ENCODE measurements at regions not wholly inside any gene's neighbourhood (a gene's known extent, or its start where the extent isn't known, plus 50 kb on each side); places are given as distances from the start of the nearest gene placed in this dataset.
"Not testable (repeated sequence)": the region's sequence is repeated elsewhere in the genome, so short reads cannot be mapped to it uniquely, and the experiment has no call there.

DNA sequence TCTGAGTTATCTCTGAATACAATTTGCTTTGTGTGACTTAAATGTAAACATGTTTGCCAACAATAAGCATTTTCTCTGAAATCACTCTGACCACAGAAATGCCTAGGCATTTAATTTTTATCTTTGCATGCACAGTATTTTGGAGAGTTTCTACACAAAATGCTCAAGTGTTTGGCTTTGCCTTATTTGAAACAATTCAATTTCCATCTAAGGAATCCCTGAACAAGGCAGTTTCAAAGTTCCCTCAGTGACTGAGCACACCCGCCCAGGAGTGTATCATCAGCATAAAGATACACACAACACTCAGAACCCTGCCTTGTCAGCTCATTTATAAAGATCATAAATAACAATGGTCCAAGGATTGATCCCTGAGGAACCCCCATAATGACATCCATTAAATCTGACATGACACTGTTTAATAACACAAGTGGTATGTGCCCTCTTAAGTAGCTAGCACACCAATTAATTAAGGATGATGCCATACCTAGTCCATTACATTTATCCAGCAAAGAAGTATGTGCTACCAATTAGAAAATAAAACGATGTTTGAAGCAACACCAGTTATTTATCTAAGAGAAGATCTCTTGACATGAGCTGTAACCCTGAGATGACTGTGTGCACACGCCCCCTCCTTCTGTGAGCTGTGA lies 585.8 kb downstream of the ADGRL2 start:
- Mint-ChIP-seq H3K27ac (no peak overlapping the region), H3K9me3 (peaks cover 2% of the 10 kb centered on the region), H3K4me1 (ENCODE audit: low read depth) (no peaks in the 10 kb centered on the region), H3K27me3 (ENCODE audit: low read depth) (no peaks in the 10 kb centered on the region), H3K4me3 (no peak overlapping the region), H3K36me3 (ENCODE audit: low read depth) (no peaks in the 10 kb centered on the region)
- CTCF ChIA-PET = no interaction called here
- intact Hi-C loops (cut with micrococcal nuclease) = no loop called here
- DNase-seq = no peak

GRCh38 chr1:82384776-82385175 lies 584.0 kb downstream of the ADGRL2 start:
- Mint-ChIP-seq H3K36me3 (ENCODE audit: low read depth) (no peaks in the 10 kb centered on the region), H3K27ac (no peak overlapping the region), H3K27me3 (ENCODE audit: low read depth) (no peaks in the 10 kb centered on the region), H3K9me3 (peaks cover 2% of the 10 kb centered on the region), H3K4me3 (no peak overlapping the region), H3K4me1 (ENCODE audit: low read depth) (no peaks in the 10 kb centered on the region)
- intact Hi-C loops (cut with micrococcal nuclease) = no loop called here
- CTCF ChIA-PET = no interaction called here
- no peak for DNase-seq

- Mint-ChIP-seq H3K27ac (no peak overlapping the region), H3K4me1 (ENCODE audit: low read depth) (no peaks in the 10 kb centered on the region), H3K36me3 (ENCODE audit: low read depth) (no peaks in the 10 kb centered on the region), H3K4me3 (no peak overlapping the region), H3K27me3 (ENCODE audit: low read depth) (peaks cover 2% of the 10 kb centered on the region), H3K9me3 (peaks cover 2% of the 10 kb centered on the region)
- CTCF ChIA-PET = interaction anchor here (0.7 kb wide), 1 partner anchor 287 kb away, joined by 4 read pairs; no protein-coding TSS in a partner anchor
- DNase-seq = no peak
- intact Hi-C loops (cut with micrococcal nuclease) = no loop called here
These were observed 576.6 kb downstream of the ADGRL2 start for GRCh38 chr1:82377201-82377884.

GRCh38 chr1:82373710-82374109 lies 573.0 kb downstream of the ADGRL2 start:
- Mint-ChIP-seq H3K4me1 (ENCODE audit: low read depth) (no peaks in the 10 kb centered on the region), H3K36me3 (ENCODE audit: low read depth) (no peaks in the 10 kb centered on the region), H3K27ac (no peak overlapping the region), H3K4me3 (no peak overlapping the region), H3K27me3 (ENCODE audit: low read depth) (no peaks in the 10 kb centered on the region), H3K9me3 (no peaks in the 10 kb centered on the region)
- CTCF ChIA-PET = no interaction called here
- intact Hi-C loops (cut with micrococcal nuclease) = no loop called here
- DNase-seq = no peak

DNA sequence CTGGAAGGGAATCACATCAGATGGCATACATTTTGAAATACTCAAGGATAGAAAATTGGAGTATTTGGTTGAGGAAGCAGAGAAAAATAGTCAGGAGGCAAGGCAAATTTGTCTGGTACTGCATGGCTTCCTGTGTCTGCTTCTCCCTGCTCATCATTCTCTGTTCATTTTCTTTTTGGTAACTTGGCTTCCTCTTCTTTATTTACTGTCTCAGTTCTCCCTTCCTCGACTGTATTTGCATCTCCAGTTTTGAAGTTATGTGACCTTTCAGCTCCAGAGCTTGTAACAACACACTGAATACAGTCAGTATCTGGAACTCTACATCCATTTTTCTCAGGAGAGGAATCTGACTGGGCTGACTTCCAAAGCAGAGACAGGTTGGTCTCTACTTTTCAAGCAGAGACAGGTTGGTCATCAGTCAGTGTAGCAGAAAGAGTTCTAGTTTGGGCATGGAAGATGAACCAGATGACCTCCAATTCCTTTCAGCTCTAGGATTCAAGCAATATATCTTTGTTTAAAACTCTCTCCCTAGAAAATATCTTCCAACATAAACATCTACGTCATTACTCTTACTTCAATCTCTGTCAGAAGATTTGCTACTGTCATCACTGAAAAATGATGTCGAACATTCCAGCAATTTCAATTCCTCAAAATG lies 571.2 kb downstream of the ADGRL2 start:
- CTCF ChIA-PET = interaction anchor here (0.5 kb wide), 1 partner anchor 206 kb away, joined by 8 read pairs; no protein-coding TSS in a partner anchor
- no peaks in the 10 kb centered on the region for H3K36me3 Mint-ChIP-seq (ENCODE audit: low read depth)
- H3K4me1 Mint-ChIP-seq (ENCODE audit: low read depth) = no peaks in the 10 kb centered on the region
- no peak for DNase-seq
- intact Hi-C loops (cut with micrococcal nuclease) = no loop called here
- H3K9me3 Mint-ChIP-seq = no peaks in the 10 kb centered on the region
- H3K27me3 Mint-ChIP-seq (ENCODE audit: low read depth) = no peaks in the 10 kb centered on the region
- no peak overlapping the region for H3K4me3 Mint-ChIP-seq
- no peak overlapping the region for H3K27ac Mint-ChIP-seq

GRCh38 chr1:82367456-82367855 lies 566.7 kb downstream of the ADGRL2 start:
- CTCF ChIA-PET = no interaction called here
- intact Hi-C loops (cut with micrococcal nuclease) = no loop called here
- Mint-ChIP-seq H3K27ac (no peak overlapping the region), H3K4me1 (ENCODE audit: low read depth) (no peaks in the 10 kb centered on the region), H3K27me3 (ENCODE audit: low read depth) (no peaks in the 10 kb centered on the region), H3K36me3 (ENCODE audit: low read depth) (no peaks in the 10 kb centered on the region), H3K4me3 (no peak overlapping the region), H3K9me3 (no peaks in the 10 kb centered on the region)
- no peak for DNase-seq

- CTCF ChIA-PET = no interaction called here
- Mint-ChIP-seq H3K27me3 (ENCODE audit: low read depth) (no peaks in the 10 kb centered on the region), H3K4me3 (no peak overlapping the region), H3K27ac (no peak overlapping the region), H3K9me3 (no peaks in the 10 kb centered on the region), H3K4me1 (ENCODE audit: low read depth) (no peaks in the 10 kb centered on the region), H3K36me3 (ENCODE audit: low read depth) (no peaks in the 10 kb centered on the region)
- intact Hi-C loops (cut with micrococcal nuclease) = no loop called here
- DNase-seq = no peak
These were observed 566.0 kb downstream of the ADGRL2 start for GRCh38 chr1:82366689-82367088.

DNA sequence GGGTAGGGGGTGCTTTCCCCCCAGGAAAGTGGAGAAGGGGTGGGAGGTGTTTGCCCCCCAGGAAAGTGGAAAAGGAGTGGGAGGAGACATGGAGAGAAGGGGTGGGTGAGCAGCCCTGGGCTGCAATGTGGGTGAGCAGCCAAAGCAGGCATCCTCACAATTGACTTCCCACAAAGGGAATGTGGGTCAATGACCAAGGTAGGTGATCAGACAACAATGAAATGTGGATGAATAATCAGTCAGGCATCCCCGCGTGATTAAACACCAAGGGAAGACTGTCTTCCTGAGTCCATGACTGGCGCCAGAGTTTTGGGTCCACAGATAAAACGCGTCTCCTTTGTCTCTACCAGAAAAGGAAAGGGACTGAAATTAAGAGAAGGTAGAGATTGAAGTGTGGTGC lies 558.8 kb downstream of the ADGRL2 start:
- H3K27me3 Mint-ChIP-seq (ENCODE audit: low read depth); H3K4me1 Mint-ChIP-seq (ENCODE audit: low read depth): not testable (repeated sequence)

GRCh38 chr1:82358706-82359105 lies 558.0 kb downstream of the ADGRL2 start:
- H3K4me3 Mint-ChIP-seq; CTCF ChIA-PET; H3K4me1 Mint-ChIP-seq (ENCODE audit: low read depth); H3K27ac Mint-ChIP-seq; H3K9me3 Mint-ChIP-seq; H3K27me3 Mint-ChIP-seq (ENCODE audit: low read depth); intact Hi-C loops (cut with micrococcal nuclease); H3K36me3 Mint-ChIP-seq (ENCODE audit: low read depth); DNase-seq: not testable (repeated sequence)

More for the DNA sequence above, 558.8 kb downstream of the ADGRL2 start:
- intact Hi-C loops (cut with micrococcal nuclease); H3K36me3 Mint-ChIP-seq (ENCODE audit: low read depth); DNase-seq; H3K27ac Mint-ChIP-seq; CTCF ChIA-PET; H3K4me3 Mint-ChIP-seq; H3K9me3 Mint-ChIP-seq: not testable (repeated sequence)

DNA sequence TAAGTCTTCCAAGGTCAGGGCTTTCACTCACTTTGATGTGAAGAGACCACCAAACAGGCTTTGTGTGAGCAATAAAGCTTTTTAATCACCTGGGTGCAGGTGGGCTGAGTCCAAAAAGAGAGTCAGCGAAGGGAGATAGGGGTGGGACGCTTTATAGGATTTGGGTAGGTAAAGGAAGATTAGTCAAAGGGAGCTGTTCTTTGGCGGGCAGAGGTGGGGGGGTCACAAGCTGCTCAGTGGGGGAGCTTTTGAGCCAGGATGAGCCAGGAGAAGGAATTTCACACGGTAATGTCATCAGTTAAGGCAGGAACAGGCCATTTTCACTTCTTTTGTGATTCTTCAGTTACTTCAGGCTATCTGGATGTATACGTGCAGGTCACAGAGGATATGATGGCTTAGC lies 553.8 kb downstream of the ADGRL2 start:
- H3K36me3 Mint-ChIP-seq (ENCODE audit: low read depth); H3K4me1 Mint-ChIP-seq (ENCODE audit: low read depth); H3K4me3 Mint-ChIP-seq; H3K27me3 Mint-ChIP-seq (ENCODE audit: low read depth); H3K27ac Mint-ChIP-seq; H3K9me3 Mint-ChIP-seq; DNase-seq; intact Hi-C loops (cut with micrococcal nuclease): not testable (repeated sequence)
- CTCF ChIA-PET = interaction anchor here (0.6 kb wide), 1 partner anchor 305 kb away, joined by 3 read pairs; no protein-coding TSS in a partner anchor

DNA sequence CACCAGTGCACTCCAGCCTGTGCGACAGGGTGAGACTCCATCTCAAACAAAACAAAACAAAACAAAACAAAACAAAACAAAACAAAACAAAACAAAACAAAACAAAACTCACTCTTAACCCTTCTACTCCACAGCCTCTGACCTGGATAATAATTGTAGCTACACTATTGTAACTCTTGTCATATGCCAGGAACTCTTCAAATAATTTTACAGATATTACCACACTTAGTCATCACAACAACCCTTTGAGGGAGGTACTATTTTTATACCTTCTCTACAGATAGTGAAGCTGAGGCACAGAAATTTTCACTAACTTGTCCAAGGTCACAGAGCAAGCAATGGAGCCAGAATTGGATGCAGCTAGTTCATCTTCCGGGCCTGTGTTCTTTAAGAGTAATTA lies 547.8 kb downstream of the ADGRL2 start:
- CTCF ChIA-PET = no interaction called here

GRCh38 chr1:82346141-82346540 lies 545.4 kb downstream of the ADGRL2 start:
- Mint-ChIP-seq H3K4me1 (ENCODE audit: low read depth) (no peaks in the 10 kb centered on the region), H3K27me3 (ENCODE audit: low read depth) (no peaks in the 10 kb centered on the region), H3K27ac (no peak overlapping the region), H3K4me3 (no peak overlapping the region), H3K36me3 (ENCODE audit: low read depth) (no peaks in the 10 kb centered on the region), H3K9me3 (peaks cover 3% of the 10 kb centered on the region)
- CTCF ChIA-PET = no interaction called here
- DNase-seq = no peak
- intact Hi-C loops (cut with micrococcal nuclease) = no loop called here

More for the DNA sequence above, 547.8 kb downstream of the ADGRL2 start:
- Mint-ChIP-seq H3K27me3 (ENCODE audit: low read depth) (no peaks in the 10 kb centered on the region), H3K27ac (no peak overlapping the region), H3K9me3 (peaks cover 3% of the 10 kb centered on the region), H3K4me3 (no peak overlapping the region), H3K4me1 (ENCODE audit: low read depth) (no peaks in the 10 kb centered on the region), H3K36me3 (ENCODE audit: low read depth) (no peaks in the 10 kb centered on the region)
- intact Hi-C loops (cut with micrococcal nuclease) = no loop called here
- no peak for DNase-seq

- Mint-ChIP-seq H3K27me3 (ENCODE audit: low read depth) (peaks cover 2% of the 10 kb centered on the region), H3K4me3 (no peak overlapping the region), H3K27ac (no peak overlapping the region), H3K4me1 (ENCODE audit: low read depth) (no peaks in the 10 kb centered on the region), H3K9me3 (no peaks in the 10 kb centered on the region), H3K36me3 (ENCODE audit: low read depth) (no peaks in the 10 kb centered on the region)
- intact Hi-C loops (cut with micrococcal nuclease) = no loop called here
- CTCF ChIA-PET = no interaction called here
- no peak for DNase-seq
These were observed 542.6 kb downstream of the ADGRL2 start for GRCh38 chr1:82343381-82343780.
